ENCODE measurements at regions not wholly inside any gene's neighbourhood (a gene's known extent, or its start where the extent isn't known, plus 50 kb on each side); places are given as distances from the start of the nearest gene placed in this dataset.

DNA sequence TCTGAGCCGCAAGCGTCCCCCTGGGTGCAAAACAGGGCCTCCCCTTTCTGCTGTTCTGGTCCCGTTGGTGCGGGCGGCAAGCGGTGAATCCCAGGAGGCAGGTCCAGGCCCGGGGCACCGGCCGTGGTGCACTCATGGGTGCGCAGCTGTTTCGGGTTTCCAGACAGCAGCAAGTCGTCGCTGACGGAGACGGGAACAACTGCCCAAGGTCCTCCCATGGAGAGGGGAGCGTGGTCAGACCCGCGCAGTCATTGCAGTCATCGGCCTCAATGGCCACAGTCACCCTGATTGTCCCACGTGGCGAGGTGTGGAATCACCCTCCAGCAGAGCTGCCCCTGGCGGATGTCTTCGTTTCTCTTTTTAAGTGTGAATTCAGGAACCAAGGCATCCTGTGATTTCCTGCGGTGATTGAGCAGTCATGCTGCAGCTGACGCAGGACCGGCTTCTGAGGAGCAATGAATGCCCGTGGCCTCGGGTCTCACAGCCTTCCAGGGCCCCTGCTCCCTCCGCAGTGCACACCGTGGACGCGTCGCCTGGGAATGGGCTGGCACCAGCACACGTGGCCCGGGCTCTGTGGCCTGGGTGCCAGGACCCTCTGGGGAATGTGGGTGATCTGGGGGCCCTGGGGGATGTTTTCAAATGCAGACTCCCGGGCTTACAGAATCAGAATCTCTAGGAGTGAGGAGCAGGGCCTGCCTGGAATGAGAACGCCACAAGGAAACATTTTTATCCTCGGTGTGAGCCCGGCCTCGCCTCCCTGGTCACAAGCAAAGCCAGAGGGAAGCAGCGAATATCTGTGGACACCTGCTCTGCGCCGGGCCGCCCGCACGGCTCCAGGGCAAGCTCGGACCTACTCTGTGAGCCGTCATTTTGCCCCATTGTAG lies 244.2 kb upstream of the SALL3 start:
- DNase-seq, result no peak

DNA sequence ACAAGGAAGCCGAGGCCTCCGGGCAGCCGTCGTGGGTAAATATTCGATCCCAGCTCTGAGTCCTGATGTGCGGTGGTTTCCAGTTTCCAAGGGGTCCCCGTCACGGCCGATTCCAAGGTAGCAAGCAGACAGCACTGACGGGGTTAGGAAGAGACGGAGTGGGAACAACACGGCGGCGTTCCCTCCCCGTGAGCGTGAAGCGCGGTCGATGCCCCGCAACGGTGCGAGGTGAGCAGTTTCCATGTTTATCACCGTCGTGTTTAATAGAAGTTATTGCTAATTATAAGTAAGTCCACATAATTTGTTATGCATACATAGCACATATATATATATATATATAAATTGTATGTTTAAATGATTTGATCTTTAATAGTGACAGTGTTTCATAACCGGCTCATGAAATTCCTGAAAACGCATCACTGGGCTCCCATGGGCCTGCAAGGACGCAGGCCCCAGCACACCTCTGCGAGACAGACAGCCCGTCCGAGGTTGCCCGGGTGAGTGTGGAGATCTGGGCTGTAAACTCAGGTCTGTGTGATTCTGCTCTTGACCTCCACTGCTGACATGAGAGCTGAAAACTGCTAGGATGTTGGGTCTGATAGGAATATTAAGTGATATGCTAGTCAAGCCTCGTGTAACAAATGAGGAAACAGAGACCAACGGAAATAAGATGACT lies 243.5 kb upstream of the SALL3 start:
- DNase-seq, result no peak

DNA sequence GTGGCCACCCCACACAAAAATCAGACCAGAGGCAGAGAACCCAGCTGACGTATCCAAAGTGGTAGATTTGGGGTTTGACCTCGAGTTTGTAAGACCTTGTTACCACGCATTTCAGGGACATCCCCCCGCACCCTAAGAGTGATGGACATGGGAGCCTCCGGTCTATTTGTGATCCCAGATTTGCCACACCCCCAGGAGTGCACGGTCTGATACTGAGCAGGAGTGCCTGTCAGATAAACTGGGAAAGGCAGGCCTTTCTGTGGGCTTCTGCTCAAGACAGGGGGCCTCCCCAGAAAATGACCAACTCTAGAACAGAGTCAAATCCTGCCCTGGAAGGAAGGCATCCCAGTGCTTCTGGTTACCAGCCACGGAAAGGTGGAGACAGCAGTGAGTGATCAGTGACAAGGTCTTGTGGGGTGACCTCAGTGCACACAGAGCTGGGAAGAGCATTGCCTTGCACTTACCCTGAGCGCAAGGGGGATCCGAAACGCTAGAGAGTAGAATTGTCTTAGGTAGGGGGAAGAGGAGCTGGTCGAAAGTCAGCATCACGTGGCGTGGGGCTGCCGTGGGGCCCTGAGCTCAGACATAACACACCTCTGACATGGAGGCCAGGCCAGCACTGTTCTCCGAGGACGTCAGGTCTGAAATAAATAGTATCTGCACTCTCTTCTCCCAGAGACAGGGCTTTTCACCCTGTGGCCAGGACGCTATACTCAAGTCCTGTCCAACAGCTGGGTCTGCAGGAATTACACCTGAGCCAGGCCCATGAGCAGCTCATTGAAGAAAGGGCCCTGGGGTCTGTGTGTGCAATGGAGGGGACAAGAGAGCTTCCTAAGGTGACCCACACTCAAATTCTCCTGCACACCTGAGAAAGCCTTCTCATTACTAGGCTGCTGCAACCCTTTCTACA lies 242.4 kb upstream of the SALL3 start:
- DNase-seq, result no peak

DNA sequence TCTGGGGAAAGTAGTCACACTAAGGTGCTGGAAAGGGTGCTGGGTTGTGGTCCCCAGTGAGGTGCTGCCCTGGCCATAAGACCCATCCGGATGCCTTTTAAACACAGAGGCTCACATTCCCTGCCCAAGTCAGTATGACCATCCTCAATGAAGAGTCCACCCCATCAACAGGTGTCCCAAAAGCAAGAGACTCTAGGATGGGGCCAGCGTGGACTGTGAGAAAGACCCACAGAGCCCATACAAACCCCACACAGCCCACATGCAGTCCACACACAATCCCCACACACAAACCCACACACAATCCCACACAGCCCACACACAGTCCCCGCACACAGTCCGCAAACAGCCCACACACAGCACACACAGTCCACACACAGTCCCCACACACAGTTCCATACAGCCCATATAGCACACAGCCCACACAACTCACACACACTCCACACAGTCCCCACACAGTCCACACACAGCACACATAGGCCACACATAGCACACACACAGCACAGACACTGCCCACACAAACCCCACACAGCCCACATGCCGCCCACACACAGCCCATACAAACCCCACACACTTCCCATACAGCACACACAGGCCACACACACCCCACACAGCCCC lies 241.4 kb upstream of the SALL3 start:
- DNase-seq, result no peak

- no peak for DNase-seq
Observed at GRCh38 chr18:78739115-78739514, 240.5 kb upstream of the SALL3 start.

GRCh38 chr18:78739882-78740677 lies 239.5 kb upstream of the SALL3 start:
- DNase-seq, result no peak

DNA sequence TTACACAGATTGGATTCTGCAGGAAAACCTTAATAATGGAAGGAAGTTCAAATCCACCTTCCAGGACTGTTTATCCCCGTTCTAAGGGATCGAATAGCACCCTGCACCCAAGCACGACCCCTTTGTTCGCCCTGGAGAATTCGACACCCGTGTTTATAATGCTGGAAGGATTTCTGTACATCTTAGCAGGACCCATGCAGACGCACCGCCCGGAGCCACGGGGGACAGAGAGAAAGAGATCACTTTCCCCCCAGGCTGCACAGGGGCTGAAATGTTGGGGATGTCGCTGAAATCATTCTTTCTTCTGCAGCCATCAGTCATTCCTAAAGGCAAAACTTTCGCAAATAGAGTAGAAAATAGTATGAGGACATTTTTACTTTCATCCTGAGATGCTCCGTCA lies 238.7 kb upstream of the SALL3 start:
- no peak for DNase-seq

DNA sequence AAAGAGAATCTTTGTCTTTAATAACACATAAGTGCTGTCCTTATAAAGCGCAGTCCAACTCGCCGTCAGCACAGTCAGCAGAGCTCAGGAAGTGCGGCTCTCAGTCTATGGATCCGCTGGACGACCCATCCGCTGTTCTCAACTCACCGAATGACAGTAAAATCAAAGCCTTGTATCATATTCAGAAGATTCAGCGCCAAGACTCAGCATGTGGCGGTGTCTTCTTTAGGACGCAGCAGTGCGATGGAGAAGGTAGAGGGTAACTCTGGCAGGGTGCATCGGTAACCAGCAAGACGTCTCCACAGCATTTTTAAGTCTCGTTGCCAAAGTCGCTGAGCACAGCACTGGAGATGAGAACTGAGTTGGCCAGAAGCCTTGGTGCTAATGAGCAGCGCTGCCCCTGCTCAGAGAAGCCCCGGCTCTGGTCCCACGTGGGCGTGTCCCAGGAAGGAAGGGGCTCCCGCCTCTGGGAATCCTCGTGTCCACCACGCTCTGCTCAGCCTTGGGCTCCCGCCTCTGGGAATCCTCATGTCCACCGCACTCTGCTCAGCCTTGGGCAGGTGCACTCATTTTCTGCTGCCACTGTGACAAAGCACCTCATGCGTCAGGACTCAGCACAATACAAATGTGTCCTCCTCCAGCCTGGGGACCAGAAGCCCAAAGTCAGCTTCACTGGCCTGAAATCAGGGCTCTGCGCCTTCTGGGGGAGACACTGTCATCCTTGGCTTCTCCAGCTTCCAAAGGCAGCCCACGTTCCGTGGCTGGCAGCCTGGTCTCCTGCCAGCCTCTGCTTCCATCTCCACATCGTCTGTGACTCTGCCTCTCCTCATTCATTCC lies 238.0 kb upstream of the SALL3 start:
- no peak for DNase-seq

DNA sequence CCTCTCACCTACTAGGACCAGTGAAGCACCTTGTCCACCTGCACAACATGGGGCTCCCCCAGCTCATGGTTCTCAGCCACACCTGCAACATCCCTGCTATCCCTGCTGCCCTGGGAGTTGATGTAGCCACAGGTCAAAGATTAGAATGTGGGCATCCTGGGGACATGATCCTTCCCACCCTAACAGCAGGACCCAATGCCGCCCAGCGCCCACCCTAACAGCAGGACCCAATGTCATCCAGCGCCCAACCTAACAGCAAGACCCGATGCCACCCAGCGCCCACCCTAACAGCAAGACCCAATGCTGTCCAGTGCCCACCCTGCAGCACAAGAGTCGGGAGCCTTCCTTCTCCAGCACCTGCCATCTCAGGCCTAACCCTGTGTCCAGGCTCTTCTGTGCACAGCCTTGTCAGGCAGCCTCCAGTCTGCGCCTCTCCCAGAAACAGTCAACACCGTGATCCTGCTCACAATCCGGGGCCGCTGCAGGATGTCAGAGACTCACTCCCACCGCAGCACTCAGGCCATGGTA lies 237.3 kb upstream of the SALL3 start:
- no peak for DNase-seq

GRCh38 chr18:78743078-78743477 lies 236.5 kb upstream of the SALL3 start:
- DNase-seq, result no peak

- no peak for DNase-seq
Observed at GRCh38 chr18:78751664-78752063, 228.0 kb upstream of the SALL3 start.

DNA sequence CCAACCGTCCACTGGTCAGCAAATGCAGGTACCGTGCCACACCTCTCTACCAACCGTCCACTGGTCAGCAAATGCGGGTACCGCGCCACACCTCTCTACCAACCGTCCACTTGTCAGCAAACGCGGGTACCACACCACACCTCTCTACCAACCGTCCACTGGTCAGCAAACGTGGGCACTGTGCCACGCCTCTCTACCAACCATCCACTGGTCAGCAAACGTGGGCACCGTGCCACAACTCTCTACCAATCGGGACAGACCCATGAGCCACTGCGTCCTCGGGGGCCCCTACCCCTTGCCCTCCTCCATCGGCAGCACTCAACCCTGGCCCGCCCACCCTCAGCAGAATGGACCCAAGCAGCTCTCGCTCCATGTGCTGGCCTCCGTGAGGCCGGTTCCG lies 226.4 kb upstream of the SALL3 start:
- no peak for DNase-seq

DNA sequence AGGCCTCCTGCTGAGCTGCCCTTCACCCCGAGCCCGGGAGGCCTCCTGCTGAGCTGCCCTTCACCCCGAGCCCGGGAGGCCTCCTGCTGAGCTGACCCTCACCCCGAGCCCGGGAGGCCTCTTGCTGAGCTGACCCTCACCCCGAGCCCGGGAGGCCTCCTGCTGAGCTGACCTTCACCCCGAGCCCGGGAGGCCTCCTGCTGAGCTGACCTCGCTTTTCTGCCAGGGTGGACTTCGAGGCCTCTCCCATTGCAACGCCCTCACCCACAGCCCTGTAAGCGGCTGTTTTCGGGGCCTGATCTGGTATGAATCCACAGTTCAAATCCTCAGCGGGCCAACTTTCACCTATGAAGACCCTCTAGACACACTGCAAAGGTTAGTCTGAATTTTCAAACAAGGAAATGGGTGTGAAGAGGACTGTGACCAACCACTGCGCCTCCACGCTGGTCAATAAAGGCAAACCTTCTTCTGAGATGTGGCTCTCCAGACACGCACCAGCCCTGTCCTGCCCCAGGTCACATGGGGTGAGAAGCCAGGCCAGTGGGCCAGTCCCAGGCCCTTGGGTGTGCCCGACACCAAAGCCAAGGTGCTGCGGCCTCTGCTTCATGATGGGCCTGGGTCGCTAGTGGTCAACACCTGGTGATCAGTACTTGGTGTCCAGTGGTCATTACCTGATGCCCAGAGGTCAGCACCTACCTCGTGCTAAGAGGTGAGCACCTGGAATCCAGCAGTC lies 225.1 kb upstream of the SALL3 start:
- DNase-seq, result no peak

DNA sequence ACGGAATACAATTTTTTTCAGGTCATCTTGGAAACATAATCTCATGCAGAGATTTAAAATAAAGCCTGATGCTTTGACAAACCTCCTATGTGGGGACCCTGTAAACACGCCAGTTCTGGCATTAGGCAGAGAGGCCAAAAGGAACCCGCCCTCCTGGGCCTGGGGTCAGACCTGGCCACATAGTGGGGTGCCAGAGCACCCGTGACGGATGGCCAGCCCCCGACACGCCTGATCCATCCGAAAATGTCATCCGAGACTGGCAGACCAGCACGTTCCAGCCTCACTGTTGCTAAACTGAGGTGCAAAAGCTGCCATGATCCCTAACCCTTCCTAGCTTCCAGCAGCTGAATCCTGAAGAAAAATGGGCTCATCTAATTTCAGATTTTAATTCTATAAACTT lies 222.6 kb upstream of the SALL3 start:
- no peak for DNase-seq

GRCh38 chr18:78758496-78758895 lies 221.1 kb upstream of the SALL3 start:
- DNase-seq, result no peak

GRCh38 chr18:78762753-78763152 lies 216.9 kb upstream of the SALL3 start:
- DNase-seq, result no peak

GRCh38 chr18:78764544-78764943 lies 215.1 kb upstream of the SALL3 start:
- DNase-seq, result no peak

- no peak for DNase-seq
Observed at GRCh38 chr18:78765142-78765541, 214.5 kb upstream of the SALL3 start.

- DNase-seq, result no peak
Observed at GRCh38 chr18:78765637-78766281, 213.9 kb upstream of the SALL3 start.
